ENCODE measurements at regions not wholly inside any gene's neighbourhood (a gene's known extent, or its start where the extent isn't known, plus 50 kb on each side); places are given as distances from the start of the nearest gene placed in this dataset.

DNA sequence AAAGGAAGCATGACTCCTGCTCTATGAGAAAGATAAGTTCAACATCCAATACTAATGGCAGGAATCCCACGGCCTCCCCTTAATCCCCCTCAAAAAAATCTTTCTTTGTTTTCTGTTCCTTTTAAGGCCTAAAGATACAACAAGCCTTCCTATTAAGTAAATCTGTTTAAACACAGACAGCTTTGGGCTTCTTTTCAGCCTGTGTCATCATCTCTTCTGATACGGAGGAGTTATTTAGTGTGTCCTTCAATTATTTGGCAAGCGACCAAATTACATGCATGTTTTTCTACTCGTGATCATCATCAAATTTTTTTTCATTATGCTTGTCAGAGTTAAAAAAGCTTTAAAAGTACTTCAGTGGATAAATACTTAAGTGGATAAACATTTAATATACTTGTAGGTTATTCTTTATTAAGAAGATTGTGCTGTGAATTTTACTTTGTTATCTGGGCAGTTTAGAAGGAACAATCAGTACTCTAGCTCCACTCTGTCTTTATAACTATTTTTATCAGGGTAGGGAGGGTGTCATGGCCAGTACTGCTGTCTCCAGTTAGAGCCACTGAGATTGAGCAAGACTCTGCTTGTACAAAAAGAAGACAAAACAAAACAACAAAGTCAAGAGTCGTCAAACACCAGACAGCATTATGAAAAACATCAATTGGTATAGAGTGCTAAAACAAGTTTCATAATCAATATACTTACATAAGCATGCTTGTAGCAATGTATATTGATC lies 210.7 kb downstream of the PRR32 start:
- no peak overlapping the region for H4K5ac ChIP-seq (ENCODE audit: insufficient read length, low read depth, low read length)
- H3K23ac ChIP-seq (ENCODE audit: insufficient read length), result no peak overlapping the region
- no peak overlapping the region for H3K27ac ChIP-seq (ENCODE audit: low read depth, low read length)
- no peak overlapping the region for H2BK20ac ChIP-seq (ENCODE audit: low read length)
- H3K18ac ChIP-seq (ENCODE audit: extremely low read depth, low read length), result no peak overlapping the region
- WGBS, 2 experiments (ENCODE audit: extremely low coverage in 1 of 2, insufficient coverage in 1 of 2, insufficient read length in 1 of 2, insufficient replicate concordance in 2 of 2, low coverage in 1 of 2, low lambda C conversion rate in 2 of 2, missing lambda C conversion rate in 1 of 2), result 77% methylated on average over 5 of the region's 5 CpGs; no CpG with 5 or more reads in 1 of the 2 experiments
- H2BK12ac ChIP-seq (ENCODE audit: low read depth, low read length), result no peak overlapping the region
- H3K36me3 ChIP-seq (ENCODE audit: control insufficient read depth in 2 of 4, insufficient read depth in 4 of 4, low read length in 3 of 4), result no peaks in the 10 kb centered on the region
- H3K79me1 ChIP-seq (ENCODE audit: low read depth, low read length), result no peaks in the 10 kb centered on the region
- H3K4me3 ChIP-seq (ENCODE audit: extremely low read depth in 1 of 4, insufficient read depth in 2 of 4, low read depth in 3 of 4, low read length in 4 of 4), result no peak overlapping the region
- H3K14ac ChIP-seq (ENCODE audit: insufficient read length), result no peak overlapping the region
- no peak overlapping the region for H2BK5ac ChIP-seq (ENCODE audit: low read depth, low read length)
- H4K91ac ChIP-seq (replicated peaks; ENCODE audit: insufficient read length, low read length), result no peak overlapping the region
- no peaks in the 10 kb centered on the region for H3K27me3 ChIP-seq (replicated peaks in 1 of 4; ENCODE audit: control insufficient read depth in 3 of 4, extremely low read depth in 1 of 4, insufficient read depth in 3 of 4, low read length in 3 of 4)
- H4K8ac ChIP-seq (ENCODE audit: extremely low read depth, insufficient read depth, low read length), result no peak overlapping the region
- no peaks in the 10 kb centered on the region for H3K23me2 ChIP-seq (ENCODE audit: low read depth, low read length)
- H2BK15ac ChIP-seq (ENCODE audit: low read length), result no peak overlapping the region
- ChIA-PET POLR2A (ENCODE audit: partially characterized antibody) (no interaction called here), CTCF (ENCODE audit: partially characterized antibody) (no interaction called here)
- H2AFZ ChIP-seq (ENCODE audit: low read length), result no peak overlapping the region
- no peak for DNase-seq (ENCODE audit: low read depth in 1 of 2, low spot score in 2 of 2)
- H4K20me1 ChIP-seq (replicated peaks in 1 of 2; ENCODE audit: control insufficient read depth in 1 of 2, insufficient read depth in 2 of 2, low read length in 2 of 2), result no peaks in the 10 kb centered on the region
- no peak overlapping the region for H3K9ac ChIP-seq (replicated peaks in 1 of 4; ENCODE audit: extremely low read depth in 1 of 4, low read depth in 3 of 4, low read length in 3 of 4)
- no peak overlapping the region for H3K4me2 ChIP-seq (ENCODE audit: insufficient read depth in 1 of 2, low read depth in 2 of 2, low read length in 2 of 2)
- no peak overlapping the region for H3K56ac ChIP-seq (replicated peaks; ENCODE audit: insufficient read length, low read depth, low read length)
- no peak overlapping the region for H3K4ac ChIP-seq (replicated peaks; ENCODE audit: insufficient read length, low read depth, low read length)
- H3K79me2 ChIP-seq (ENCODE audit: control insufficient read depth in 1 of 2, insufficient read depth in 2 of 2, low read length in 2 of 2), result no peaks in the 10 kb centered on the region
- no peak overlapping the region for H2BK120ac ChIP-seq (replicated peaks; ENCODE audit: low read depth, low read length)
- H3K9me3 ChIP-seq (ENCODE audit: insufficient read depth in 2 of 2, low read depth in 1 of 2, low read length in 1 of 2), result no peaks in the 10 kb centered on the region
- FAIRE-seq, result no peak
- no peaks in the 10 kb centered on the region for H3K4me1 ChIP-seq (replicated peaks in 1 of 4; ENCODE audit: control insufficient read depth in 3 of 4, insufficient read depth in 4 of 4, low read length in 3 of 4)
- no peak overlapping the region for H2AK5ac ChIP-seq (ENCODE audit: low read depth, low read length)
- TF ChIP-seq TAF1 (IDR thresholded peaks at IDR 0.05; ENCODE audit: low read depth, low read length) (no peak), POLR2A (IDR thresholded peaks at IDR 0.05; ENCODE audit: control extremely low read depth in 1 of 2, low read depth in 2 of 2, low read length in 2 of 2) (no peak), EGR1 (IDR thresholded peaks at IDR 0.05; ENCODE audit: borderline replicate concordance, low read depth, low read length) (no peak)

Data from H1 (cell line).